GM19463 (cell line): ENCODE measurements at regions not wholly inside any gene's neighbourhood (a gene's known extent, or its start where the extent isn't known, plus 50 kb on each side); places are given as distances from the start of the nearest gene placed in this dataset.
"Not testable (repeated sequence)": the region's sequence is repeated elsewhere in the genome, so short reads cannot be mapped to it uniquely, and the experiment has no call there.

Source experiments
- ATAC-seq: cut with Tn5 transposase; IDR thresholded peaks from one replicate; pipeline ENCODE4 v1.9.1; 2021; ENCODE audit warnings: mild to moderate bottlenecking, moderate library complexity; ENCODE audit not compliant: unreplicated experiment

- ATAC-seq, result no peak
These were observed 86.7 kb upstream of the MAP4K4 start for GRCh38 chr2:101610750-101611315.

DNA sequence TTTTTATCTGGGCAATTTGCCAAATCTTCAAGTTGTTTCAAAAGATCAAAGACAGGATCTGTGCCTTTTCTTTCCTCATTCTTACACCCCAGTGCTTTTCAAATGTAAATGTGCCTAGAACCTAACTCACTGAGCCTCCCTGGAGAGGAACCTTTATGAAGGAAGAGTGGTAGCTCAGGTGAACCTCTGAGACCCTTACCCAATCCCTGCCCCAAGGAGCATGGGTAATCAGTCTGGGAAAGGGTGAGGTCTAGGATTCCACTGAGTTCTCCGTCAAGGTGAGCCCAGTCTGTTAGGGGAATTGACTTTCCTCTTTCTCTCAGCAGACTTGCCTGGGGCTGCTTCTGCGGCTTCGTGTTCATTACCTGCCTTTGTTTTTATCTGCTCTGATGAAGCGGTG is 88.1 kb upstream of the MAP4K4 start:
- no peak for ATAC-seq

DNA sequence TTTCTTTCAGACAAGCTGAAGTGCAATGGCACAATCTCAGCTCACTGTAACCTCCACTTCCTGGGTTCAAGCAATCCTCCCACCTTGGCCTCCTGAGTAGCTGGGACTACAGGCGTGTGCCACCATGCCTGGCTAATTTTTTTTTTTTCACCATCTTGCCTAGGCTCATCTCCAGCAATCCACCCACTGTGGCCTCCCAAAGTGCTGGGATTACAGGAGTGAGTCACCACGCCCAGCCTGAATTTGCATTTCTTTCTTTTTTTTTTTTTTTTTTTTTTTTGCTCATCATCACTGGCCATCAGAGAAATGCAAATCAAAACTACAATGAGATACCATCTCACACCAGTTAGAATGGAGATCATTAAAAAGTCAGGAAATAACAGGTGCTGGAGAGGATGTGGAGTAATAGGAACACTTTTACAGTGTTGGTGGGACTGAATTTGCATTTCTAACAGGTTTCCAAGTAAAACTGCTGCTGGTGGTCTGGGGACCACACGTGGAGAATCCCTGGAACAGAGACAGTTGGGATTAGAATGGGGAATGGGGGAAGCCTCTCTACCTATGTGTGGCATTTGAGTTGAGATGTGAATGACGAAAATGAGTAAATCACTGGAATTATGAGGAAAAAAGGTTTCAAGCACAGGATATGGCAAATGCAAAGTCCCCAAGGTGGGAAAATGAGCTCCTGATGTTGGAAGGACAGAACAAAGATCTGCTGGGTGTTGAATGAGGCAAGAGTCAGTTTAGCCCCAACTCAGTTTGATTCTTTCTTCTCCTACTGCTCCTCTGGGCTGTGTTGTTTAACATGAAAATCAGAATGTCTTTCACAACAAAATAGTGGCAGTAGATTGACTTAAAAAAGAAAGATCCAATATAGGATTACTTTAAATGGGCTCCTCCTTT is 88.8 kb upstream of the MAP4K4 start:
- no peak for ATAC-seq

- no peak for ATAC-seq
These were observed 100.1 kb upstream of the MAP4K4 start for GRCh38 chr2:101597347-101597944.

- ATAC-seq, result no peak
These were observed 101.2 kb upstream of the MAP4K4 start for GRCh38 chr2:101596333-101596732.

GRCh38 chr2:101587251-101587650 is 110.3 kb upstream of the MAP4K4 start:
- ATAC-seq, result no peak

DNA sequence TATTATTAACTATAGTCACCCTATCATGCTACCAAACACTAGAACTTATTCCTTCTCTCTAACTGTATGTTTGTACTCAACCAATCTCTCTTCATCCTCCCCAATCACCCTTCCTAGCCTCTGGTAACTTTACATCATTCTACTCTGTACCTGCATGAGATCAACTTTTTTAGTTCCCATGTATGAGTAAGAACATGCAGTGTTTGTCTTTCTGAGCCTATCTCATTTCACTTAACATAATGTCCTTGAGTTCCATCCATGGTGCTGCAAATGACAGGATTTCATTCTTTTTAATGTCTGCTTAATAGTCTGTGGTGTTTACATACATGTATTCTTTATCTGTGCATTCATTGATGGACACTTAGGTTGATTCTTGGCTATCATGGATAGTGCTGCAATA is 108.9 kb upstream of the RFX8 start:
- no peak for ATAC-seq

DNA sequence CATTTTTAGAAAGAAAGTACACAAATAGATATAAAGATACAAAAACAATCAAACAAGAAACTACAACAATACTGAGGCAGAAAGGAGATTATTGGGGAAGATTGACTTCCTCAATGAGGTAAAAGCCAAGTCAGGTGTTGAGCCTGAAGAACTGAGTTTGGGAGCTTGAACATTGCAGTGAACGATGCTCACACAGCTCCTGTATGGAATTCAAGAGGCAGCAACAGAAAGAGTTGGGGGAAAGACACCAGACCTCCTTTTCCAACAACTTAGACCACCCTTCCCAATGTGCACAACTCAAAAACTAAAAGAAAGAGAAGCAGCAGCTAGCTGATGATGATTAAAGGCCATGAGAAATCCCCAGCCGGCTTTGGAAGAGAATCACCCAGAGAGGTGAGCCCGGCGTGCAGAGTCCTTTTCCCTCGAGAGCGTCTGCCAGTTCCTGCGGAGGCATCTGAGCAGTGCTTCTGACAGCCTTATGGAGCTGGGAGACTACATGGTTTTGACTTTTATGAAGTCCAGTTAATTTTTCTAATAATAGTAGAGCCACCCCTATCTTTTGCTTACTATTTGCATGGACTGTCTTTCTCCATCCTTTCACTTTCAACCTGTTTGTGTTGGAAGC is 106.9 kb upstream of the RFX8 start:
- no peak for ATAC-seq

DNA sequence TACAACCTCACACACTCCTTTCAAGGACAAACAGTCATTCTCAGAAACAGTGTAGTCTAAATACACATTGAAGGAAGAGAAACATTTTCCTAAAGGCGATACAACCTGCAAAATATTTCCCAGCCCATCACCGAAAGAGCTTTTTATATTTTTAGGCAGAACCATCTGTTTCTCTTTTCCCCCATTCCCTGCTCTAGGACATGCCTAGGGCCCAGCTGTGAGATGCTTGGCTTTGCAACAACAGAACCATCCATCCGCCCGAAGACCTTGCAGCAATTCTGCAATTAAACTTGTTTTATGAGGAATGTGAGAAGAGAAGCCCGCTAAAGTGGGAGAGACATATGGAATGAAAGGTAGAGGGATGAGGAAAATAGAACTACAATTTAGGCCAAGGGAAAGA is 105.6 kb upstream of the RFX8 start:
- no peak for ATAC-seq

- no peak for ATAC-seq
These were observed 103.8 kb upstream of the RFX8 start for GRCh38 chr2:101578671-101579070.

DNA sequence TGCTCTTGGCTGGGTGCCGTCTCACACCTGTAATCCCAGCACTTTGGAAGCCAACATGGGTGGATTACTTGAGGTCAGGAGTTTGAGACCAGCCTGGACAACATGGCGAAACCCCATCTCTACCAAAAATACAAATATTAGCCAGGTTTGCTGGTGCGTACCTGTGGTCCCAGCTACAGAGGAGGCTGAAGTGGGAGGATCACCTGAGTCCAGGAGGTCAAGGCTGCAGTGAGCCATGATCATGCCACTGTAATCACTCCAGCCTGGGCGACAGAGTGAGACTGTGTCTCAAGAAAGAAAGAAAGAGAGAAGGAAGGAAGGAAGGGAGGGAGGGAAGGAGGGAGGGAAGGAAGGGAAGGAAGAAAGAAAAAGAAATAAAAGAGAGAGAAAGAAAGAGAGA is 103.2 kb upstream of the RFX8 start:
- ATAC-seq, result not testable (repeated sequence)

GRCh38 chr2:101577173-101577572 is 102.3 kb upstream of the RFX8 start:
- no peak for ATAC-seq

DNA sequence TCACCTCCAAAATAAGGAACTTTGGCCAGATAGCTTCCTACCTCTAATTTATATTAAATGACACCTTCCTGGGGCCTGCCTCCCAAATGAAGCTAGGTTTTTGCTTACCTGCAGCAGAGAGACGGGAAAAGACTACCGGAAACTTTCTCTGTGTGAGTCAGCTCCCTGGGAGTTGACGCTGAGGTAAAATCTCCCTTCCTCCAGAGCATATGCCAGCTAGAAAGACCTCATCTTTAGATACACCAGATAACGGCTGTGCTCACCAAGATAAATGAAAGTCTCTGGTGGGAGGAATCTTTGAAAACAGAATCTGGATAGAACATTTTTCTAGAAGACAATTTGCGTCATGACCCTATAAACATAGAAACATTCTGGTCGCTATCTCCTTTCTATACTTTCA is 99.7 kb upstream of the RFX8 start:
- ATAC-seq, result no peak

DNA sequence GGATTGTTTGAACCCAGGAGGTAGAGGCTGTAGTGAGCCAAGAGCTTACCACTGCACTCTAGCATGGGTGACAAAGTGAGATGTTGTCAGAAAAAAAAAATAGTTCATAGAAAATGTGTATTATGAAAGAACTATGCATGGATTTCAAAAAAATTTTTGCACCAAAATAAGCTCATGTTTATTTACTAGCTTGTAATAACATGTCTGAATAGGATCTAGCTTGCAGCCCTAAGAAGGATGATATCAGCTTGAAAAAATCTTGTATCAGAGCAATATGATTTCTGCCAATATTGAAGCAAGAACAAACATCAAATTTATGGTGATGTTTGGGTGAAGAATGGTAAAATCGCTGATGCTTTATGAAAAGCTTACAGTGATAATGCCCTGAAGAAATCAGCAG is 97.0 kb upstream of the RFX8 start:
- ATAC-seq, result no peak

DNA sequence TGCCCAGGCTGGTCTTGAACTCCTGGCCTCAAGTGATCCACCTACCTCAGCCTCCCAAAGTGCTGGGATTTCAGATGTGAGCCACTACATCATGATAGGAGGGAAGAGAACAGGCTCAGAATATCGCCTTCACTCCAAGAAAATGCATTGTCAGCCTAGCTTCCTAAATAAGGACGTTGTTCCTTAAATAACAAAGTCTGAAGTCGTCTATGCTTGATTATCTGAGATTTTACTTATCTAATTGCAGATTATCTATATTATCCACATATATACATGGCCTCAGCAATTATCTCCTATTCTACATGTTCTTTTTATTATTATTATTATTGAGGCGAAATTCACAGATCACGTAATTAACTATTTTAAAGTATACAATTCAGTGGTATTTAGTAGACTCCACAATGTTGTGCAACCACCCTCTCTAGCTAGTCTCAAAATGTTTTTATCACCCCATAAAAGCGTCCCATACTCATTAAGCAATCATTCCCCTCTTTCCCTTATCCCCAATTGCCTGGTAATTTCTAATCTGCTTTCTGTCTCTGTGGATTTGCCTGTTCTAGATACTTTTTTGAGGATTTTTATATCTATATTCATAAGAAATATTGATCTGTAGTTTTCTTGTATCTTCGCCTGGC is 95.1 kb upstream of the RFX8 start:
- ATAC-seq, result no peak

DNA sequence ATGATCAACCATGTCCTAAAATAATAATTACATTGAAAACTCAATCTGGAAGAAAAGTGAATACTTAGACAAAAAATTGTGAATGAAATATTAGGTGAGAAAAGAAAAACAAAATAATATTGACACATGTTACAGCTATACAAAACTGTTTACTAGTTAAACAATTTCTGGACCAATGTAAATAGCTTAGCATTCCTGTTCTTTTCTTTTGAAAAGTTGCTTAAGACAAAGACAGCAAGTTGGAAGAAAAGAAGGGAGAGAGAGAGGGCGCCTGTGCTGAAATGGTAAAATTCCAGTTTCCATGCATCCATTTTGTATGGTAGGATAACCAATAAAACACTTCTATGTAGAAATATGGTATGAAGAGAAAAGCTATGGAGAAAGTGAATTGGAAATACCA is 94.1 kb upstream of the RFX8 start:
- no peak for ATAC-seq

DNA sequence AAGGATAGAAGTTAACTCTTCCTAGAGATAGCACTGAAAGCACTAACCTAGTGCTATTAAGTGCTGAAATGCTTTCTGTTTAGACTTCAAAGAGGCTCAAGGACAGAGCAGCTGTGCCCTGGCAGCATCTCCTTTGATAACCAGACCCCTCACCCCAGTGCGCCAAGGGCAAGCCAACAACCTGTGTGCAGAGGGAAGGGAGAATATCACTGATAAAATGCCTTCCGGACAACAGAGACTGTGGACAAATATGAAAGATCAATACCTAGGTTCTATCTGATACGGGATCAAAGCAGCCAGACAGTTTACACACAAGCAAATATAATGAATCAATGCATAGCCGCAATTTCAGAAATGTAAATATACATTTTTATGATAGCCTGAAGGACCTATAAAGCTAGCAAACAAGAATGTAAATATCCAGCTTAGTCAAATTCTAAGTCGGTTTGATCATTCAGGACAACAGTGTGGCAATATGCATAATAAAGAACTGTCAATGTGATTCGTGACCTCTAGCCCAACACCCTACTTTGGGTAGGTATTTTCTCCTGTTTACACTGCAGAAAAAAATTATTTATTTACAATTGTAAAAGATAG is 91.8 kb upstream of the RFX8 start:
- ATAC-seq, result no peak

DNA sequence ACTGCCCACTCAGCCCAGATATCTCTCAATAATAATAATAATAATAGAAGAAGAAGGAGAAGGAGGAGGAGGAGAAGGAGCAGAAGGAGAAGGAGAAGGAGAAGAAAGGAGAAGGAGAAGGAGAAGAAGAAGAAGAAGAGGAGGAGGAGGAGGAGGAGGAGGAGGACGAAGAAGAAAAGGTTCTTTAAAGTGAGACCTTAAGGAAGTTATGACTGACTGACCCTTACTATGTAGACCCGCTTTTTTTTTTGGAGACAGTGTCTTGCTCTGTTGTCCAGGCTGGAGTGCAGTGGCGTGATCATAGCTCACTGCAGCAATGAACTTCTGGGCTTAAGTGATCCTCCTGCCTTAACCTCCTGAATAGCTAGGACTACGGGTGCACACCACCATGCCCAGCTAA is 88.9 kb upstream of the RFX8 start:
- ATAC-seq, result no peak

GRCh38 chr2:101560780-101561315 is 85.9 kb upstream of the RFX8 start:
- ATAC-seq, result no peak

- no peak for ATAC-seq
These were observed 84.6 kb upstream of the RFX8 start for GRCh38 chr2:101559551-101559950.
